ENCODE measurements at regions not wholly inside any gene's neighbourhood (a gene's known extent, or its start where the extent isn't known, plus 50 kb on each side); places are given as distances from the start of the nearest gene placed in this dataset.

GRCh38 chr16:14375132-14375491 is 254.9 kb downstream of the PARN start:
- TF ChIP-seq CTCF (conservative IDR thresholded peaks at IDR 0.05; ENCODE audit: low read depth, low read length) (no peak), EZH2 (IDR thresholded peaks at IDR 0.05; ENCODE audit: low read length, unreplicated experiment) (no peak)

All from PC-3 (cell line).